Smooth muscle cell (in vitro differentiated cells): ENCODE measurements at regions not wholly inside any gene's neighbourhood (a gene's known extent, or its start where the extent isn't known, plus 50 kb on each side); places are given as distances from the start of the nearest gene placed in this dataset.

Source experiments
- DNase-seq: peaks from one replicate; lab custom pipeline; 2025; ENCODE audit not compliant: unreplicated experiment; lab: John Stamatoyannopoulos, UW
- H2AFZ ChIP-seq: fragments of 200-600 bp; sonication (generic); 2 replicates; pipeline ENCODE4 v1.6.0; 2016; ENCODE audit warnings: antibody characterized with exemption, low read depth, mild to moderate bottlenecking
- H3F3A ChIP-seq: fragments of 200-600 bp; sonication (generic); 2 replicates; pipeline ENCODE4 v1.6.0; 2017; ENCODE audit warnings: antibody characterized with exemption, low read depth
- H3K27ac ChIP-seq: fragments of 200-600 bp; sonication (generic); 2 replicates; pipeline ENCODE4 v1.5.1; 2016; ENCODE audit warnings: low read depth, mild to moderate bottlenecking
- H3K27me3 ChIP-seq: fragments of 200-600 bp; sonication (generic); 2 replicates; pipeline ENCODE4 v1.6.1; 2016; ENCODE audit warnings: low read depth, mild to moderate bottlenecking
- H3K36me3 ChIP-seq: fragments of 200-600 bp; sonication (generic); 2 replicates; pipeline ENCODE4 v1.5.1; 2016; ENCODE audit warnings: low read depth
- H3K4me1 ChIP-seq: fragments of 200-600 bp; sonication (generic); 2 replicates; pipeline ENCODE4 v1.5.1; 2016; ENCODE audit warnings: low read depth
- H3K4me2 ChIP-seq: fragments of 200-600 bp; sonication (generic); 2 replicates; pipeline ENCODE4 v1.6.0; 2016; ENCODE audit warnings: mild to moderate bottlenecking
- H3K4me3 ChIP-seq: fragments of 200-600 bp; sonication (generic); 2 replicates; pipeline ENCODE4 v1.5.1; 2016; ENCODE audit warnings: mild to moderate bottlenecking
- H3K79me2 ChIP-seq: fragments of 200-600 bp; sonication (generic); 2 replicates; pipeline ENCODE4 v1.6.0; 2016; ENCODE audit warnings: low read depth, mild to moderate bottlenecking
- H3K9ac ChIP-seq: fragments of 200-600 bp; sonication (generic); 2 replicates; pipeline ENCODE4 v1.6.0; 2016; ENCODE audit warnings: low read depth
- H3K9me3 ChIP-seq: fragments of 200-600 bp; sonication (generic); replicated peaks from 2 replicates; pipeline ENCODE4 v1.5.1; 2016; ENCODE audit warnings: low read depth
- H4K20me1 ChIP-seq: fragments of 200-600 bp; sonication (generic); 2 replicates; pipeline ENCODE4 v1.6.0; 2016; ENCODE audit warnings: low read depth
- WGBS: methylation state at CpG from one replicate; pipeline ENCODE4 v1.1.7; 2016; ENCODE audit warnings: low lambda C conversion rate; 5-methylcytosine and 5-hydroxymethylcytosine counted together
- TF ChIP-seq, protein P1 (sequence below): fragments of 200-600 bp; sonication (generic); IDR thresholded peaks from 2 replicates; pipeline ENCODE4 v1.5.1; 2017; ENCODE audit warnings: borderline replicate concordance, mild to moderate bottlenecking, antibody characterized with exemption; ENCODE audit not compliant: insufficient read depth, poor library complexity, severe bottlenecking

DNA sequence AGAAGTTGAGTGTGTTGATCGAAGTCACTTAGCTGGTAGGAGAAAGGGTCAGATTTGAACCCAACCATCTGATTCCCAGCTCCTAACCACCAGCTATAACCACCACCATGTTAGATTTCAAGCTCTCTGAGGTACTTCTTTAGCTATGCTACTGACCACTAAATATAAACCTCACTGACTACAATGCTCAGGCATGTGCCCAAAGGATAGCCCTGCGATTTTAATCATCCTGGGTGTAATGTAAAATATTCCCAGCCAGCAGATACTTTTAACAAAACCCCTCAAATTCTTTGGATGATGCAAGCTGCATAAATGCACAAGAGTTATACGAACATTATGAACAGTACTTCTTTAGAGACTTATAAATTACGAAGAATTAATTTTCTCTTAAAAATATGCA is 115.2 kb upstream of the TSC22D2 start:
- no peak overlapping the region for H3K4me3 ChIP-seq
- peaks cover 4% of the 10 kb centered on the region for H3F3A ChIP-seq
- H3K36me3 ChIP-seq, result no peaks in the 10 kb centered on the region
- H3K27ac ChIP-seq, result peak overlapping the region; percentile 85
- H3K9me3 ChIP-seq, result no peaks in the 10 kb centered on the region
- H3K27me3 ChIP-seq, result no peaks in the 10 kb centered on the region
- TF ChIP-seq, protein P1, sequence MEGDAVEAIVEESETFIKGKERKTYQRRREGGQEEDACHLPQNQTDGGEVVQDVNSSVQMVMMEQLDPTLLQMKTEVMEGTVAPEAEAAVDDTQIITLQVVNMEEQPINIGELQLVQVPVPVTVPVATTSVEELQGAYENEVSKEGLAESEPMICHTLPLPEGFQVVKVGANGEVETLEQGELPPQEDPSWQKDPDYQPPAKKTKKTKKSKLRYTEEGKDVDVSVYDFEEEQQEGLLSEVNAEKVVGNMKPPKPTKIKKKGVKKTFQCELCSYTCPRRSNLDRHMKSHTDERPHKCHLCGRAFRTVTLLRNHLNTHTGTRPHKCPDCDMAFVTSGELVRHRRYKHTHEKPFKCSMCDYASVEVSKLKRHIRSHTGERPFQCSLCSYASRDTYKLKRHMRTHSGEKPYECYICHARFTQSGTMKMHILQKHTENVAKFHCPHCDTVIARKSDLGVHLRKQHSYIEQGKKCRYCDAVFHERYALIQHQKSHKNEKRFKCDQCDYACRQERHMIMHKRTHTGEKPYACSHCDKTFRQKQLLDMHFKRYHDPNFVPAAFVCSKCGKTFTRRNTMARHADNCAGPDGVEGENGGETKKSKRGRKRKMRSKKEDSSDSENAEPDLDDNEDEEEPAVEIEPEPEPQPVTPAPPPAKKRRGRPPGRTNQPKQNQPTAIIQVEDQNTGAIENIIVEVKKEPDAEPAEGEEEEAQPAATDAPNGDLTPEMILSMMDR, result no peak
- H3K4me1 ChIP-seq, result no peaks in the 10 kb centered on the region
- H2AFZ ChIP-seq, result no peak overlapping the region
- H3K4me2 ChIP-seq, result peak overlapping the region; percentile 55
- no peak for DNase-seq
- H3K79me2 ChIP-seq, result no peaks in the 10 kb centered on the region
- H3K9ac ChIP-seq, result peak overlapping the region; percentile 28
- H4K20me1 ChIP-seq, result no peaks in the 10 kb centered on the region
- 65% methylated on average over 4 of the region's 4 CpGs for WGBS

- DNase-seq, result no peak
- Histone ChIP-seq H3K9ac (no peak overlapping the region), H3K4me2 (no peak overlapping the region), H3K79me2 (no peaks in the 10 kb centered on the region), H3K36me3 (no peaks in the 10 kb centered on the region), H3K27ac (no peak overlapping the region), H3K27me3 (no peaks in the 10 kb centered on the region), H3K4me1 (no peaks in the 10 kb centered on the region), H4K20me1 (no peaks in the 10 kb centered on the region), H3K9me3 (no peaks in the 10 kb centered on the region), H3F3A (peaks cover 4% of the 10 kb centered on the region), H3K4me3 (no peak overlapping the region), H2AFZ (no peak overlapping the region)
- TF ChIP-seq, protein P1, result no peak
These were observed 116.6 kb upstream of the TSC22D2 start for GRCh38 chr3:150291515-150291914.

DNA sequence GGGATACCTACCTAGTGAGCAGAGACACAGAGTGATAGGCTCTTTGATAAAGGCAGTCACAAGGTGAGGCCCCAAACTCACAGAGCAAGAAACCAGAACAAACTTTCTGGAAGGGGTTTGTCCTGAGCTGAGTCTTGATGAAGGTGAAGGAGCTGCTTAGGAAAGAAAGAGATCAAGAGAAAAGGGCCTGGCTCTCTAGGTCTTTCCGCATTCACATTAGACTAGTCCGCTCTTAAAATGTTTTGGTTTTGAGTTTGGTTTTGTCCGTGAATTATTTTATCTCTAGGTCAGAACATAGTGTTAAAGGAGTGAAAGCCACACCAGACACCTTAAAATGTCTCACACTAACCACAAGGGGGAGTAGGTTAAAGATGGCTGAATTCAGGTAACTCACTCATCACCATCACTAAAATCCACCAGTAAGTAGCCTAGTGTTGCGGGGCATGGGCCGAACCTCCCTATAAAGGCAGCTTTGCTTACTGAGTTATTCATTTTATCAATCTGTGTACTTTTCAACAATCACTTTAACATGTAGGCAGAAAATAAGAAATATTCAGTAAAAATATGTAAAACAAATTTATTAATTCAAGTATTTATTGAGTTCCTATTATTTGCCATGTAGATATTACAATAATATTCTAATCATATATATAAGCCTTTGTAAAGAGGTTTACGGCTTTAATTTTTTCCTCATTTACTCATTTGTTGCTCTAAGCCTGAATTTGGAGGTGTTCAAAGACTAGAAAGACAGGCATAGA is 121.5 kb upstream of the TSC22D2 start:
- H2AFZ ChIP-seq, result peak overlapping the region; percentile 89
- H4K20me1 ChIP-seq, result no peaks in the 10 kb centered on the region
- no peak overlapping the region for H3K4me3 ChIP-seq
- no peak overlapping the region for H3K4me2 ChIP-seq
- H3K79me2 ChIP-seq, result no peaks in the 10 kb centered on the region
- DNase-seq, result no peak
- no peak overlapping the region for H3K9ac ChIP-seq
- H3K27ac ChIP-seq, result no peak overlapping the region
- 66% methylated on average over 6 of the region's 6 CpGs for WGBS
- H3K27me3 ChIP-seq, result no peaks in the 10 kb centered on the region
- H3K4me1 ChIP-seq, result no peaks in the 10 kb centered on the region
- H3K9me3 ChIP-seq, result no peaks in the 10 kb centered on the region
- H3F3A ChIP-seq, result no peaks in the 10 kb centered on the region
- TF ChIP-seq, protein P1, result peak; percentile 53
- H3K36me3 ChIP-seq, result no peaks in the 10 kb centered on the region

GRCh38 chr3:150285601-150286000 is 122.5 kb upstream of the TSC22D2 start:
- Histone ChIP-seq H3K36me3 (no peaks in the 10 kb centered on the region), H3K27ac (no peak overlapping the region), H3K9ac (no peak overlapping the region), H4K20me1 (no peaks in the 10 kb centered on the region), H3K4me1 (no peaks in the 10 kb centered on the region), H3K27me3 (no peaks in the 10 kb centered on the region), H3F3A (no peaks in the 10 kb centered on the region), H3K4me3 (no peak overlapping the region), H3K9me3 (no peaks in the 10 kb centered on the region), H2AFZ (peak overlapping the region; percentile 89), H3K4me2 (no peak overlapping the region), H3K79me2 (no peaks in the 10 kb centered on the region)
- WGBS, result 98% methylated on average over 2 of the region's 2 CpGs
- no peak for DNase-seq
- TF ChIP-seq, protein P1, result no peak
